Astrocyte of the cerebellum (primary cell): ENCODE measurements at regions not wholly inside any gene's neighbourhood (a gene's known extent, or its start where the extent isn't known, plus 50 kb on each side); places are given as distances from the start of the nearest gene placed in this dataset.

ENCODE experiments used
- DNase-seq: peaks from one replicate; pipeline ENCODE4 v3.0.0-alpha.2; 2011; ENCODE audit warnings: low read depth
- H3K4me3 ChIP-seq: 2 replicates; pipeline ENCODE4 v1.5.1; 2011; ENCODE audit warnings: mild to moderate bottlenecking, low read depth, low read length, moderate library complexity
- in situ Hi-C: cut with HindIII; loops from 2 replicates; pipeline ENCODE4 v1.10.0; 2017; ENCODE audit warnings: low sequenced_read_pairs
- TF ChIP-seq, protein P1 (sequence below): IDR thresholded peaks from 2 replicates; pipeline ENCODE4 v1.5.1; 2012; ENCODE audit warnings: low read length, low read depth, moderate library complexity, mild to moderate bottlenecking; ENCODE audit errors: missing control alignments

DNA sequence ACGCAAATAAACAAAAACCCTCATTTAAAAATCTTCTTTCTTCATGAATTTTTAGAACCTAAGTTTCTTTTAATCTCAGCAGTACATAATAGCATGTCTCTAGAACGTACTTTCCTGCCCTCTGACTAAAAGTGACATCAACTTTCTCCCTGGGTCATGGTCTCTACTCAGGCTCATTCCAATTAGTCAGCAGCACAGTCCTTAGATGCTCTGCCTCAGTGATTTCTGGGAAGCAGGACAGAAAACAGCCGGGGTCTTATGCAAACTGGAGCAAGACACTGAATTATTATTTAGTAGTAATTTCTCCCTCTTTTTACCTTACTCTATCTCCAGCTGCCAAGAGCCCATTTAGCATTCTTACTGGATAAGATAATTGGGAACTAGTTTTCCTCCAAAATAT lies 365.2 kb downstream of the TUSC7 start:
- H3K4me3 ChIP-seq, result no peak overlapping the region
- peak; percentile 9 for DNase-seq
- in situ Hi-C loops, result no loop called here
- TF ChIP-seq, protein P1, sequence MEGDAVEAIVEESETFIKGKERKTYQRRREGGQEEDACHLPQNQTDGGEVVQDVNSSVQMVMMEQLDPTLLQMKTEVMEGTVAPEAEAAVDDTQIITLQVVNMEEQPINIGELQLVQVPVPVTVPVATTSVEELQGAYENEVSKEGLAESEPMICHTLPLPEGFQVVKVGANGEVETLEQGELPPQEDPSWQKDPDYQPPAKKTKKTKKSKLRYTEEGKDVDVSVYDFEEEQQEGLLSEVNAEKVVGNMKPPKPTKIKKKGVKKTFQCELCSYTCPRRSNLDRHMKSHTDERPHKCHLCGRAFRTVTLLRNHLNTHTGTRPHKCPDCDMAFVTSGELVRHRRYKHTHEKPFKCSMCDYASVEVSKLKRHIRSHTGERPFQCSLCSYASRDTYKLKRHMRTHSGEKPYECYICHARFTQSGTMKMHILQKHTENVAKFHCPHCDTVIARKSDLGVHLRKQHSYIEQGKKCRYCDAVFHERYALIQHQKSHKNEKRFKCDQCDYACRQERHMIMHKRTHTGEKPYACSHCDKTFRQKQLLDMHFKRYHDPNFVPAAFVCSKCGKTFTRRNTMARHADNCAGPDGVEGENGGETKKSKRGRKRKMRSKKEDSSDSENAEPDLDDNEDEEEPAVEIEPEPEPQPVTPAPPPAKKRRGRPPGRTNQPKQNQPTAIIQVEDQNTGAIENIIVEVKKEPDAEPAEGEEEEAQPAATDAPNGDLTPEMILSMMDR, result no peak

GRCh38 chr3:117079997-117080396 lies 370.4 kb downstream of the TUSC7 start:
- in situ Hi-C loops, result no loop called here
- TF ChIP-seq, protein P1, result no peak
- no peak for DNase-seq
- H3K4me3 ChIP-seq, result no peak overlapping the region

GRCh38 chr3:117080872-117081271 lies 371.3 kb downstream of the TUSC7 start:
- no peak for DNase-seq
- H3K4me3 ChIP-seq, result no peak overlapping the region
- in situ Hi-C loops, result no loop called here
- TF ChIP-seq, protein P1, result no peak

- TF ChIP-seq, protein P1, result no peak
- in situ Hi-C loops, result no loop called here
- no peak overlapping the region for H3K4me3 ChIP-seq
- no peak for DNase-seq
Measured at GRCh38 chr3:117084277-117084676, 374.7 kb downstream of the TUSC7 start.

DNA sequence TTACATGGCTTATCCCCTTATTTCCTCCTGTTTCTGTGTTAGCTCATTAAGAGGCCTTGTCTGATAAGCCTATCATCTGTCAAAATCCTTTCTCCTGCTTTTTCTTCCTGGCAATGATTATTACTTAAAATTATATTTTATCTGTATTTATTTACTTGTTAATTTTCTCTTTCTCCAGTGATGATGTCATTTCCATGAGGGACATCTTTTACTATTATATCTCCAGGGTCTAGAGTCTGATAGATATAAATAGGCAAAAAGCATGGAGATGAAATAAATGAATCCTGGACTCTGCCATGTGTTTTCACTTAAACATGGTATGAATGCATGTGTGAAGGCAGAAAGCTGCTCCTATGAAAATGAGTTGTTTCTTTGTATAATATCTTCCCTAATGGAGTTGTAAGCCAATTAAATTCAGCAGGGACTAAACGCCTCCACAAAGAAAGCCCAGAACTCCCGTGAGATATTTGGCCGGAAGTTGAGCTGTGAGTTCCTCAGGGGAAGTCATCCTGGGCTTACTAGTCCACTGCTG lies 375.2 kb downstream of the TUSC7 start:
- no peak overlapping the region for H3K4me3 ChIP-seq
- no peak for DNase-seq
- in situ Hi-C loops, result no loop called here
- TF ChIP-seq, protein P1, result no peak

GRCh38 chr3:117091676-117092075 lies 382.1 kb downstream of the TUSC7 start:
- TF ChIP-seq, protein P1, result no peak
- no peak overlapping the region for H3K4me3 ChIP-seq
- DNase-seq, result no peak
- in situ Hi-C loops, result no loop called here

DNA sequence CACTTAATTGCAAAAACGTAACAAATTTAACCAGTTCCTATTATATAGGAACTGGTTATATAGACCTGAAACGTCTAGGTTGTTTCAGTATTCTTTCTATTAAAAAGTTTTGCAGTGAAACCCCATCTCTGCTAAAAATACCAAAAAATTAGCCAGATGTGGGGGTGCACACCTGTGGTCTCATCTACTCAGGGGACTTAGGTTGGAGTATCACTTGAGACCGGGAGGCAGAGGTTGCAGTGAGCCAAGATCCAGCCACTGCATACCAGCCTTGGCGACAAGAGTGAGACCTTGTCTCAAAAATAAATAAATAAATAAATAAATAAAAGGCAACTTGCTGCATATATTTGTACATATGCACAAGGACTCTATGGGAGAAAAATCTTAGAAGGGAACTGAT lies 387.0 kb downstream of the TUSC7 start:
- DNase-seq, result no peak
- in situ Hi-C loops, result no loop called here
- TF ChIP-seq, protein P1, result no peak

More for the DNA sequence above, 387.0 kb downstream of the TUSC7 start:
- H3K4me3 ChIP-seq, result no peak overlapping the region
